GM21515 (cell line): ENCODE measurements at regions not wholly inside any gene's neighbourhood (a gene's known extent, or its start where the extent isn't known, plus 50 kb on each side); places are given as distances from the start of the nearest gene placed in this dataset.
"Not testable (repeated sequence)": the region's sequence is repeated elsewhere in the genome, so short reads cannot be mapped to it uniquely, and the experiment has no call there.

Experiments
- ATAC-seq: cut with Tn5 transposase; IDR thresholded peaks from one replicate; pipeline ENCODE4 v1.9.1; 2021; ENCODE audit not compliant: unreplicated experiment

DNA sequence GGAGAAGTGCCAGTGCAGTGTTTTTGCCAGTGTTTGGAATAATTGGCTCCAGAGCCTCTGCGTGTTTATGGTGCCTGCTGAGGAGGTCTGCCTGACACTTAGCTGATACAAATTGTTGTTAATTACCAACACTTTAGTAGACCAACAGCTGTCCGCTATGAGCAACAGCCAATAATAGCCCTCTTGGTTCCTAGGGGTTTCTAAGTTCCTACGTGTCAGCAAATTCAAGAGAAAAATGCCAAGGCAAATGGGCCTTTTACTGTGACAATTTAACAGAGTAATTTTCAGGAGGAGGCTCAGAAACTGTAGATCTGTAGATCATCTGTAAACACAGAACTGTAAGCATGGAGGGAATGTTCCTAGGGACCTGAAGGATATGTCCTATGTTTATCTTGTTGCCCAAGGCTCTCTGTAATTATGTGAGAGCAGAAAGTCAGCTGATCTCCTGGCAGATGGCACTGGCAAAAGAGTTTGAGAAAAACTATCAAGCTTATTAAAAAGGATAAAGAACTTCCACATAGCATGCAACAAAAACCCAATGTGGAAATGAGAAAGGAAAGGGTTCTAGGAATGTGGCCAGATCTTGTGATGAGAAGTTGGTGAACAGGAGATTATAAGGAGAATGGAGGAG lies 157.7 kb downstream of the GJA1 start:
- no peak for ATAC-seq

DNA sequence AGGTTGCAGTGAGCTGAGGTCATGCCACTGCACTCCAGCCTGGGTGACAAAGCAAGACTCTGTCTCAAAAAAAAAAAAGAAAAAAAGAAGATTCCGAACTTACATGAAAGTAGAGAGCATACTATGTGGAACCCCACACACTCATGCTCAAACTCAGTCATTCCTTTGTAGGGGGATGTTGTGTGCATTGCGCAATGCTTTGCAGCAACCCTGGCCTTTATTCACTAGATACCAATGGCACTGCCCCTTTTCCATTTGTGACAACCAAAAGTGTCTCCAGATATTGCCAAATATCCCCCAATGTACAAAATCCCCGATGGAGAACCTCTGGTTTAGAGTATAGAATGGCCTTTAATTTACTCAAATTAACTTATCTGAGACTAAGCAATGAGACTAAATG lies 158.6 kb downstream of the GJA1 start:
- no peak for ATAC-seq

DNA sequence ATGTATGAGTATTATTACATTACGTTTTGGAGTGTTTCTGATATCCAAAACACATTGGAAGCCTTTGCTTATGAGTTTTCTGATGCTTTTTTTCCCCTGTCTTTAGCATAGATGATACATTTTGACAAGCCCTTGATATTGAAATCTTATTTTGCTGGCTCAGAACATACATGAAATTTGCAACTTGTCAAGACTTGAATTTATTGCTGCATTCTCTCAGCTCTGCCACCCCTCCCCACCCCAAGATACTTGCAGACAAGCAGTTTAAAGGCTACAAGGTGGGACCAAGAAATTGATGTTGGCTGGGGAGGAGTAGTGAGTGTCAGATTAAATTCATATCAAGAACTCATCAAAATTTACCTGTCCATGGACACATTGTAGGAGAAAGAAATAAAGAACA lies 160.2 kb downstream of the GJA1 start:
- ATAC-seq, result no peak

DNA sequence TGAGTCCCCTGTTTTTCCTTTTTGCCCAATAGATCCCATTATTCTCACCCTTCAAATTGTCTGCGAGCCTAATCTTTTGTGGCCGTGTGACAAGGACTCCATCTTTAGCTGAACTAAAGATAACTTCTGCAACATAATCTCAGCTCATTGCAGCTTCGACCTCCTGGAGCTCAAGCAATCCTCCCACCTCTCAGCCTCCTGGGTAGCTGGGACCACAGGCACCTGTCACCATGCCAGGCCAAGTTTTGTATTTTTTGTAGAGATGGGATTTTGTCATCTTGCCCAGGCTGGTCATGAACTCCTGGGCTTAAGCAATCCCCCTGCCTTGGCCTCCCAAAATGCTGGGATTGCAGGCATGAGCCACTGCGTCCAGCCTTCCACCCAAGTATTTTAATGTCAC lies 161.0 kb downstream of the GJA1 start:
- no peak for ATAC-seq

DNA sequence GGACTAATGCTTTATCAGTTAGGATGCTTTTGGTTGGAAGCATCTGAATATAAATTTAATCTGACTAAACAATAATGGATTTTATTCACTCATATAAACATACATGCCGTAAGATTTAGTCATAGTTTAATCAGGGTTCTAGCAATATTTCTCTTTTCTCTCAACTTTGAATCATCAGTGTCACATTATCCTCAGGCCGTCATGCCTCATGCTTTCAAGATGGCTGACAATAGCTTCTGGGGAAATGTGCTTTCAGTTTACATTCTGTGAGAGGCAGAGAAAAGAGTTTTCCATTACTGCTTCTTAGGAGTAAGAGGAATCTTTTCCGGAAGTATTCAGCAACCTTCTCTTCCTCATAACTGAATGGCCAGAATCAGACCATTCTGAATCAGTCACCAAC lies 162.2 kb downstream of the GJA1 start:
- no peak for ATAC-seq

DNA sequence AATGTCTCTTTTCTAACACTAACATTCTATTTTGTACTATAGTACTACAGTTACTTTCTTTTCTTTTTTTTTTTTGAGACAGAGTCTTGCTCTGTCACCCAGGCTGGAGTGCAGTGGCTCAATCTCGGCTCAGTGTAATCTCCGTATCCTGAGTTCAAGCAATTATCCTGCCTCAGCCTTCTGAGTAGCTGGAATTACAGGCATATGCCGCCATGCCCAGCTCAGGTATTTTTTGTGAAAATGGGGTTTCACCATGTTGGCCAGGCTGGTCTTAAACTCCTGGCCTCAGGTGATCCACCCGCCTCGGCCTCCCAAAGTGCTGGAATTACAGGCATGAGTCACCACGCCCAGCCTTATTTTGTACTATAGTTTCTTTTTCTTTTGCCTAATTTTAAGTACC lies 163.9 kb downstream of the GJA1 start:
- not testable (repeated sequence) for ATAC-seq

DNA sequence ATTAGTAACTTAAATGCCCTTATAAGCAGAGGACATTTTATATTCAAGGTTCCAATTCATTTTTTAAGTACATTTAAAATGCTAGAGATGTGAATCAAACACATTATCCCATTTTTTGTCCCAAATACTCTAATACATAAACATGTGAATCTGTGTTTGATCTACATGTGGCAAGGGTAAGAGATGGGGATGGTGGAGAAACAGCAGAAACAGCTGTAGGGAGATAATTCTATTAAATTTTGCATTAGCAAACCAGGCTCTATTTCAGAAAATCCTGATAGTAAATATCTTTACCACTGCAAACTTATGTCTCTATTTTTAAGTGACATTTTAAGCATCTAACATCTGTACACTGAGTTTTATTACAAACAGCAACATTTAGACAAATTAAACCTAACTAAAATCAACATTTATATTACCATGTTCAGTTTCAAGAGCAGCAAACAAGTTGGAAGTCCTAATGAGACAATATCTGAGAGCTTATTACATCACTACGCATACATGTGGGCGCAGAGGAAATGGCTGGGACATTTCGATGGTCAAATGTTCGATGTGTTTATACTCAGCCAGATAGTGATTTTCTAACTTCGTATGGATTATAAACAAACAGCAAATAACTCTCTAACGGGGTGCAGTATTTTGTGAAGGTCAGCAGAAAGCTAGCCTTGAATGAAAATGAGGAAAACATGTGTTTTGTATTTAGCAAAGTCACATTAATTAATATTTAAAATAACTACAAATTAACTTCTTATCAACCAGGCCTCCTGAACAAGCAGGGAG lies 165.1 kb downstream of the GJA1 start:
- no peak for ATAC-seq

DNA sequence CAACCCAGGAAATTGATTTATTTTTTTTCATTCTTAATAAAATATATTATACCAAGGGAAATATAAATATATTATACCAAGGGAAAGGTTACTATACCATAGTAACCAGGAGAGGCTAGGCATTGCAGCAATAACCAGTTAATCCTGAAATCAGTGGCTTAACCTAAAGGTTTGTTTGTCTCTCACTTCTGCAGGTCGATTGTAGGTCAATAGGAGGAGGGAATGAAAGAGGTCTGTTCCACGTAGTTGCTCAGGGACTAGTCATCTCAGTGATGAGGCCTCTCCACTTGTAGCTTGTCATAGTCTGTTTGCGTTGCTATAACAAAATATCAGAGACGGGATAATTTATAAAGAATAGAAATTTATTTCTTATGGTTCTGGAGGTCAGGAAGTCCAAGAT lies 168.0 kb downstream of the GJA1 start:
- no peak for ATAC-seq

DNA sequence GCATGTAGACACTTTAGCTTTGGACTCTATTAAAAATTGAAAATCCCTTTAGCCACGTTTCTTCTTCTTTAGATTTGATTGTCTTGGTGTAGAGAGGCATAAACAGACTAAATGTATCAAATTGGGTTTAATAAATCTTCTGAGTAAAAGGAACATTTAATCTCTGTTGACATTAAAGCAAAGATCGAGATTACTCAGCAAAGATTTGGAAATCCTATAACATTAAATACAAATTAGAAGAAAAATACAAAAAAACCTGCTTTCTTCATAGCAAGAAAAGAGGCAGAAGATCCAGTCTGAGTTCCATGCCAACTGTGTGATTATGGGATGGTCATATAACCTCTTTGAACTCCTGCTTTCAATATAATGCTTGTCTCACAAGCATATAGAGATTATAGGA lies 172.3 kb downstream of the GJA1 start:
- ATAC-seq, result no peak

DNA sequence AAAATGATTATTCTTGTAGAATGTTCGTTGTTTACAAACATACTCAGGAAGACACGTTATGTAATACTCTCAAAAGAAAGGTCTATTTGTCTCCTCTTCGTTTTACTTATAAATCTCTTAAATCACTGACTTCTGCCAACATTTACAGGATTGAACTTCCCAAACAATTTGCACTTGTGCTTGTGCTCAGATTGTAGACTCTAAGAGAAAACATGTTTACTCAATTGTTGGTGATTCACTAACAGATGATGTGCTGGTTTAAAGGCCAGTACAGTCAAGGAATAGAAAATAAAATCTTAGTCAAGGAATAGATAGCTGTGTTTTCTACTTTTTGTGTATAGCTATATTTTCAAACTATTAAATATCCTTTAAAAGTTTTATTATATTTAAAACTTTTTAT lies 172.8 kb downstream of the GJA1 start:
- ATAC-seq, result no peak

DNA sequence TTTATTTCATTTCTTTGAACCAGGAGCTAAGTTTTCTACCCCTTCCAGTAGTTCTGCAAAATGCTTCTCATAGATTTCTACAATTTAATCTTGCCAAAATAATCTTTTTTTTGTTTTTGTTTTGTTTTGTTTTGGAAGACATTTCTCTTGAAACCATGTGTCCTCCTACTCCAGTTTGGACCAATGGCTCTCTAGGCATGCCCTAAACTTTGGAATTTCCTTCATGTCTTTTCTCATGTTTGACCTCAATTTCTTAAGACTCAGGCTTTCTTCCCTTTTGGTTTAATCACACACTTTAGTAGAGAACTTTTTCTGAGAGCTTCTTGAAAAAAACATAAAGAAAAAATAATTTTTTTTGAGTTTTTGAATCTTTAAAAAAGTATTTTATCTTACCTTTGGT lies 173.8 kb downstream of the GJA1 start:
- ATAC-seq, result no peak

DNA sequence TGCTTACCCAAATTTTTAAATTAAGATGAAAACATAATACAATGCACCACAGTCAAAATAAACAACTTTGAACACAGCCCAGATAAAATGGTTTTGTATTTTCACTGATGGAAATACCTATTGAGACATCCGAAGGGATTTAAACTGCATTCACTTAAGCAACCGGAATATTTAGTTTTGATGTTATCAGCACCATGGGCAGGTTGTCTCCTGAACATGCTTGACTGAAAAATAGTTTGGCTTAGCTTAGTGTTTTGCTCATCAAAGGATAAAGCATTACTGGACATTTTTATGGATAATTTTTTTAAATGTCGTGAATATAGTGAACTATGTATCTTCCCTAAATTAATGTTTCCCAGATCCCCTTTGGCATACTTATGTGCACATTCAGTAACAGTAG lies 177.5 kb downstream of the GJA1 start:
- ATAC-seq, result no peak

DNA sequence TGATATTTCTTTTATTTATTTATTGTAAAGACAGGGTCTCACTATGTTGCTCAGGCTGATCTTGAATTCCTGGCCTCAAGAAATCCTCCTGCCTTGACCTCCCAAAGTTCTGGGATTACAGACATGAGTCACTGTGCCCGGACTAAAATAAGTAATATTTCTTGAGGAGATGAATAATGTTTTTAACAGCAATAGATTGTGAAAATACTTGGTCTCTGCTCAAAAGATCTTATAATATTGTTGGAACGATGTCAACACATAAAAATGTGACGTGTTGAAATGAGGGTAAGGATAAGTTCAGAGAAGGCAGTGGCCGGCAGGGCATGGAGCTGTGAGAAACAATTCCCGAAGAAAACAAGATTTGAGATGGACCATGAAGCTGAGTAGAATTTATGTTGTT lies 178.7 kb downstream of the GJA1 start:
- no peak for ATAC-seq

DNA sequence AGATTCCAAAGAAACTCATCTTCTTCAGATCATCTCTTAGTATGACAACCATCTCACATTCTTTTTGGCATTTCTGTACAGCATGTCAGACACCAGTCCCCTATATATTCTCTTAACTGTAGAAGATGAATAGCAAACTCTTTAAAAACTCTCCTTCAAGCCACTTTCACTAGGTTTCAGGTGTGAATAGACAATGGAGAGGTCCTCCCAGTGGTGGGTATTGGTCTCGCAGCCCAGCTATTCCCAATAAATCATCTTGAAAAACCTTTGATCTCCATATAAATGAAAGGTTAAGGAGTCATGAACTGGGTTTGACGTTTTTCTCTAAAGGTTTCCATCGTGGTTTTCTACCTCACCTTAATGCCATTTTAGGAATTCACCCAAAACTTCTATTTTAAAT lies 180.0 kb downstream of the GJA1 start:
- ATAC-seq, result no peak

DNA sequence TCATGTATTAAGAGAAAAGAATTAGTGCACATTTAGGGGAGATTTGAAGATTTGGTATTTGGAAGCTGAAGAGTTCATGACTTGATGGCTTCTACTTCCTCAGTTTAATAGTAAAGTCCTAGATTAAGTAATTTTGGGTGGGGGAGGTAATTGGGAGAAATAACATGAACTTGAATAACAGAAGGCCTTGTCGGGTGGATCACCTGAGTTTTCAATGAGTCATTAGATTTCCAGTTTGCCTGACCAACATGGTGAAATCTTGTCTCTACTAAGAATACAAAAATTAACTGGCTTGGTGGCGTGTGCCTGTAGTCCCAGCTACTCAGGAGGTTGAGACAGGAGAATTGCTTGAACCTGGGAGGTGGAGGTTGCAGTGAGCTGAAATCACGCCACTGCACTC lies 181.0 kb downstream of the GJA1 start:
- ATAC-seq, result no peak

DNA sequence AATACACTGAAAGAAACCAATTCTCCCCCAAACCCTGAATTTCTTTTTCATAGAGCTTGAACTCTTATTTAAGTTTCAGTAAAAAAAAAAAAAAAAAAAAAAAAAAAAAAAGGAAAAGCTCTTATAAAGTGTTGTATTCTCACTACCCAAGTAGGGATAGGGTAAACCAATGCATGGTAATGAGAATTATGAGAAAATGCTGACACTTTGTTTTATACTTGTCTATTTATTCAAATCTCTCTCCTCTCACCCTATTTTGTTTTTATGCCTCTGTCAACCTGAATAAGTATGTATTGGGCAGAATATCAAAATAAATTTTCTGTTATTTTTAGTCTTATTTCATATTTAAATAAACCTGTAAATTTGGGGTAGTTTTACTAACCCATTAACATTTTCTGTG lies 181.9 kb downstream of the GJA1 start:
- ATAC-seq, result no peak

DNA sequence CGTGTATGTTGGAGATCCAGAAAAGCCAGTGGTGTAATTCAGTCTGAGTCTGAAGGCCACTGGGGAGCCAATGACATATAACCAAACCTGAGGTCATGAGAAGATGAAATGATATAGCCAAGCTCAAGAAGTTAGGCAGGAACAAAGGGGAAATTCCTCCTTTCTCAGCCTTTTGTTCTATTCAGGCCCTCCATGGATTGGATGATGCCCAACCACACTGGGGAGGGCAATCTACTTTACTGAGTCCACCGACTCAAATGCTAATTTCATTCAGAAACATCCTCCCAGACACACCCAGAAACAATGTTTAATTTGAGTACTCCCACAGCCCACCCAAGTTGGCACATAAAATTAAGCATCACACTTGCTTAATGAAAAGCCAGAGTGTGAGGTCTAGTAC lies 183.6 kb downstream of the GJA1 start:
- no peak for ATAC-seq

DNA sequence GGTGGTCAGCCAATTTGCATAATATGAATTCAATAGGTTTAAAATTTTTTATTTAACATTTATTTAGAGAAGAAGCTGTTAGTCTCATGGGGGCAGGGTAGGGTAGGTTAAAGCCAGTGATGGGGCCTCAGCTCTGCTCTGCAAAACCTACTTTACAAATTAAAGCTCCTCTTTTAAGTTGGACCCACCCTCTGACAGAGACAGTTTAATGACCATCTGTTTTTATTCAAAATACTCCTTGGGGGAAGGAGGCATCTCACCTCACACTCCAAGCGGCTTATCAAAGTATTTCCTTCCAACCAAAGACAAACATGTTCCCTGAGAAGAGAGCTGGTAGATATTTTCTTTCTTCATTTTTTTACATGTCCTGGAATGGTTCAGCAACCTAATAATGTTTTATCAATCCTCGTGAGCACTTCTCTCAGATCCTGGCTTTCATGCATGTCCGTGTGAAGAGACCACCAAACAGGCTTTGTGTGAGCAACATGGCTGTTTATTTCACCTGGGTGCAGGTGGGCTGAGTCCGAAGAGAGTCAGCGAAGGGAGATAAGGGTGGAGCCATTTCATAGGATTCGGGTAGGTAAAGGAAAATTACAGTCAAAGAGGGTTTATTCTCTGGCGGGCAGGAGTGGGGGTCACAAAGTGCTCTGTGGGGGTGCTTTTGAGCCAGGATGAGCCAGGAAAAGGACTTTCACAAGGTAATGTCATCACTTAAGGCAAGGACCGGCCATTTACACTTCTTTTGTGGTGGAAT lies 184.7 kb downstream of the GJA1 start:
- no peak for ATAC-seq

DNA sequence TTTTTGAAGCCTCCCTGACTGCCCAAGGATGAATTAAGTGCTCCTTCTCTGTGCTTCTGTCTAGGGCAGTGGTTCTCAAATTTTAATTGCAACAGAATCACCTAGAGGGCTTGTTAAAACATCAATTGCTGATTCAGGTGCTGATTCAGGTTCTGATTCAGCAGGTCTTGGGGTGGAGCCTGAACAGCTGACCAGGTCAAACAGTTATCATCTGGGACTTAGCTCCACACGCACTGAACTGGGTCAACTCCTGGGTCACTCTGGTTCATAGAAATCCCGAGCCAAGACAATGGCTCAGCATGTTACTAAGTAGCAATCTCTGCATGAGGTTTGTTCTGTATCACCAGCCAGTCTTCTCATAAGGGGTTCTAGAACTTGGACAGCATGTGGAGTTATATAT lies 192.3 kb downstream of the GJA1 start:
- no peak for ATAC-seq

DNA sequence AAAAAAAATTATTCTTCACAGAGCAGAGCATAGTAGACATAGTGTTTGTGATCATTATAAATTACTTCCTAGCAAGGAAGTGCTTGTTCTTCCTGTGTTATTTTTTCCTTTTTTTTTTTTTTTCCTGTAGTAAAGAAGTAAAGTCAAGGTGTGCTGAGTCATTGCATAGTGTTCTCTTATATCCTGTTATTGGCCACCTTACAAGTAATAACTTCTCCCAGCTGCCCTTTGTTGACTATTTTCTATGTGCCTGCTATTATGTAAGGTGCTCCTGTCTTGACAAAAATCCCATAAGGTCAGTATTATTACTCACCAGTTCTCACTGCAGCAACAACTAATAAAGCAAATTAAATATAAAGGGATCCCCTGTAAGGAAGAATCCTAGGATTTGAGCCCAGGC lies 195.3 kb downstream of the GJA1 start:
- no peak for ATAC-seq

DNA sequence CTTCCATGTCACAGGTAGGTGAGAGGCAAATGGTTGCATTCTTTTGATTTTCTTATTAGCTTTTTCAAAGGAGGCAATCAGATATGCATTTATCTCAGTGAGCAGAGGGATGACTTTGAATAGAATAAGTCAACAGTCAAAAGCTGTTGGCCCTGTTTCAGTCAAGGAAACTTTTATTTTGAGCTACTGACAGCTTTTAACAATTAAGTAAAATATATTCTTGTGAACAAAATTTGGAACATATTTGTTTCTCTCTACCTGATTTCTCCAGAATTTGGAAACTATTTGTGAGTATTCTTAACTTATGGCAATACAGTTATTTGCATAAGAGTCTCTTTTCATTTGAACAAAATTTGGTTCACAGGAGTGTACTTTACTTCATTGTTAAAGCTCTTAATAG lies 196.3 kb downstream of the GJA1 start:
- not testable (repeated sequence) for ATAC-seq

DNA sequence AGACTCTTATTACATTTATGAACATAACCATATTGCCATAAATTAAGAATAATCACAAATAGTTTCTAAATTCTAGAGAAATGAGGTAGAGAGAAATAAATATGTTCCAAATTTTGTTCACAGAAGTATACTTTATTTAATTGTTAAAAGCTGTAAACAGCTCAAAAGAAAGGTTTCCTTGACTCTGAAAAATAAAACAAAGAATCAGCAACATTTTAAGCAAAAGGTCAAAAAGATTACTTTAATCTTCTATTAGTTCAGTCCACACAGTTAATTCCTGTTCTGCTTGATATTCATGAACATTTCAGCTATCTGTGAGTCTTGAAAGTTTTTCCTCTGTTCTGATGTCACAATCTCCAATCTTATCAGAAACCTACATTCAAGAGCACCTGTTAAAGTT lies 197.9 kb downstream of the GJA1 start:
- ATAC-seq, result no peak
